Body of pancreas (tissue), 4 donors: ENCODE measurements at regions not wholly inside any gene's neighbourhood (a gene's known extent, or its start where the extent isn't known, plus 50 kb on each side); places are given as distances from the start of the nearest gene placed in this dataset.

Experiments used
- ATAC-seq: fragments of 150-250 bp; one replicate; pipeline ENCODE4 v1.9.1; 2016
- DNase-seq, 4 donors: peaks; one replicate each; pipeline ENCODE4 v3.0.0-alpha.2; 2019
- H3K27ac ChIP-seq, 4 donors: fragments of 200-600 bp; sonication (generic); 1 replicate in 3 of 4; 2 replicates in 1 of 4; pipeline versions ENCODE4 v1.5.1 to v1.6.1; 2016 to 2019; ENCODE audit warnings: mild to moderate bottlenecking in 1 of 4, mixed read lengths in 1 of 4, moderate library complexity in 1 of 4
- H3K27me3 ChIP-seq, 2 donors: fragments of 200-600 bp; sonication (generic); one replicate each; pipeline ENCODE4 v1.6.0; 2016; ENCODE audit warnings: mild to moderate bottlenecking in 1 of 2
- H3K36me3 ChIP-seq, 2 donors: fragments of 200-600 bp; sonication (generic); replicated peaks in 1 of 2; 2 replicates each; pipeline ENCODE4 v1.5.1; 2016; ENCODE audit warnings: low read depth in 2 of 2; ENCODE audit not compliant: insufficient read depth in 1 of 2
- H3K4me1 ChIP-seq: fragments of 200-600 bp; sonication (generic); one replicate; pipeline ENCODE4 v1.6.0; 2016
- H3K4me3 ChIP-seq, 2 donors: fragments of 200-600 bp; sonication (generic); 1 replicate in 1 of 2; 2 replicates in 1 of 2; pipeline ENCODE4 v1.5.1; 2016 to 2019
- H3K9me3 ChIP-seq, 3 donors: fragments of 200-600 bp; sonication (generic); 1 replicate in 2 of 3; 2 replicates in 1 of 3; pipeline ENCODE4 v1.5.1; 2016
- POLR2A ChIP-seq, 3 donors: fragments of 450-650 bp; IDR thresholded peaks; one replicate each; pipeline ENCODE4 v1.6.1; 2016; ENCODE audit warnings: antibody characterized with exemption in 3 of 3, mild to moderate bottlenecking in 2 of 3
- WGBS, 2 donors: methylation state at CpG; one replicate each; pipeline ENCODE4 v1.1.5; 2017; 5-methylcytosine and 5-hydroxymethylcytosine counted together
- intact Hi-C: fragments of 100-400 bp; cut with DNase I; formaldehyde crosslinking; loops from one replicate; pipeline ENCODE4 v1.15.1; 2023
- TF ChIP-seq, protein P1 (sequence below), 7 experiments: fragments of 450-650 bp in 4 of 7; fragments of 200-600 bp in 3 of 7; sonication (generic) in 3 of 7; IDR thresholded peaks; one replicate each; pipeline ENCODE4 v1.5.1; 2016 to 2019; ENCODE audit warnings: antibody characterized with exemption in 7 of 7

DNA sequence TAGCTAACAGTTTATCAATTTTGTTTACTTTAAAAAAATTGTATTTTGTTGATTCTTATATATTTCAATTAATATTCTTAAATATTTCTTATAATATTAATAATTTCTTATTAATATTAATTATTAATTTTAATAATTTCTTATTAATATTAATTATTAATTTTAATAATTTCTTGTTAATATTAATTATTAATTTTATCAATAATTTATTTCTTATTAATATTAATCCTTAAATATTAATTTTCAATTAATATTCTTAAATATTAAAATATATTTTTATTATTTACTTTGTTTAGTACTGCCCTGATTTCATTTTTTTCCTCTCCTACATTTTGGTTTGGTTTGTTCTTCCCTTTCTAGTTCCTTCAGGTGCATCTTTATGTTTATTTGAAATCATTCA is 1208.1 kb downstream of the LRFN5 start:
- no peak overlapping the region for H3K4me3 ChIP-seq
- TF ChIP-seq POLR2A (IDR thresholded peaks at IDR 0.05) = no peak
- TF ChIP-seq, protein P1, sequence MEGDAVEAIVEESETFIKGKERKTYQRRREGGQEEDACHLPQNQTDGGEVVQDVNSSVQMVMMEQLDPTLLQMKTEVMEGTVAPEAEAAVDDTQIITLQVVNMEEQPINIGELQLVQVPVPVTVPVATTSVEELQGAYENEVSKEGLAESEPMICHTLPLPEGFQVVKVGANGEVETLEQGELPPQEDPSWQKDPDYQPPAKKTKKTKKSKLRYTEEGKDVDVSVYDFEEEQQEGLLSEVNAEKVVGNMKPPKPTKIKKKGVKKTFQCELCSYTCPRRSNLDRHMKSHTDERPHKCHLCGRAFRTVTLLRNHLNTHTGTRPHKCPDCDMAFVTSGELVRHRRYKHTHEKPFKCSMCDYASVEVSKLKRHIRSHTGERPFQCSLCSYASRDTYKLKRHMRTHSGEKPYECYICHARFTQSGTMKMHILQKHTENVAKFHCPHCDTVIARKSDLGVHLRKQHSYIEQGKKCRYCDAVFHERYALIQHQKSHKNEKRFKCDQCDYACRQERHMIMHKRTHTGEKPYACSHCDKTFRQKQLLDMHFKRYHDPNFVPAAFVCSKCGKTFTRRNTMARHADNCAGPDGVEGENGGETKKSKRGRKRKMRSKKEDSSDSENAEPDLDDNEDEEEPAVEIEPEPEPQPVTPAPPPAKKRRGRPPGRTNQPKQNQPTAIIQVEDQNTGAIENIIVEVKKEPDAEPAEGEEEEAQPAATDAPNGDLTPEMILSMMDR (IDR thresholded peaks at IDR 0.05) = no peak
- intact Hi-C loops = no loop called here
- no peak overlapping the region for H3K27ac ChIP-seq
- H3K27me3 ChIP-seq = no peaks in the 10 kb centered on the region
- DNase-seq = no peak
- no peak for ATAC-seq
- no peaks in the 10 kb centered on the region for H3K4me1 ChIP-seq
- no peaks in the 10 kb centered on the region for H3K36me3 ChIP-seq
- no peaks in the 10 kb centered on the region for H3K9me3 ChIP-seq

DNA sequence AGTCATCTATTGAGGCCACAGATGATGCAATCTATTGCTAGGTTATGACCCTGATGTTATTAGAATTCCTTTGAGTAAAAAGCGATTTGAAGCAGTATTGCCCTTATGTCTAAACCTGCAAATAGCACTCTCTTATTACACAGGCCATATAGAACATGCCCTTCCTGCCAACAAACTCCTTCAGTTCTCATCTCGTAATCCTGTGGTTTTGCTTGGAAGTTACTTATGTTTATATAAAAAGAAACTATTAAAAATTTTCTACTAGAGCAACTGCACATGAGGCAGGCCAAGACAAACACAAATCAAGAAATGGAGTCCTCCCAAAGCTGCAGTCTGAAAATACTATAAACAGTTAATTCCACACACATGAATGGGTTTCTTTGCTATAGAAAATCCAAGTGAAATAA is 1200.2 kb downstream of the LRFN5 start:
- DNase-seq (no peak), ATAC-seq (no peak)
- no peak for TF ChIP-seq POLR2A (IDR thresholded peaks at IDR 0.05)
- TF ChIP-seq, protein P1 (IDR thresholded peaks at IDR 0.05) = no peak
- no peaks in the 10 kb centered on the region for H3K36me3 ChIP-seq
- H3K9me3 ChIP-seq = no peaks in the 10 kb centered on the region
- no peak overlapping the region for H3K27ac ChIP-seq
- no peaks in the 10 kb centered on the region for H3K27me3 ChIP-seq
- WGBS, 2 donors = 57% methylated on average over 2 of the region's 2 CpGs
- H3K4me1 ChIP-seq = no peaks in the 10 kb centered on the region
- intact Hi-C loops = no loop called here
- H3K4me3 ChIP-seq = no peak overlapping the region

DNA sequence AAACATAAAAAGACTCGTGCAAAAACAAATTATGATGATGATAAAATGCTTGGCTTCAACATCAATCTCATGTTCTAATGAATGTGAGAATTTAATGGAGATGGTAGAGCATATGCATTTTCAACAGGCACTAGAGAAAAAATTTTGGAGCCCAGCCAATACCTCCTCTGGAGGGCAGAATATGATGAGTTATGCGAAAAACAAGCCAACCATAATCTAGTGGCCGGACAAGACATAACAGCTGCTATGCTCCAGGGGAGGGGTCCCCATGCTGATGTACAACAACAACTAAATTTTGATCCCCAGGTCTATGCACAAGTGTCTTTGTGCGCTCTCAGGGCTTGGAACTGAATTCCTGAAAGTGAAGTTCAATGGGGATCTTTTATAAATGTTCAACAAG is 1197.5 kb downstream of the LRFN5 start:
- DNase-seq (no peak), ATAC-seq (no peak)
- Histone ChIP-seq H3K36me3 (no peaks in the 10 kb centered on the region), H3K9me3 (no peaks in the 10 kb centered on the region), H3K27me3 (no peaks in the 10 kb centered on the region), H3K4me3 (no peak overlapping the region), H3K4me1 (no peaks in the 10 kb centered on the region), H3K27ac (no peak overlapping the region)
- TF ChIP-seq, protein P1 (IDR thresholded peaks at IDR 0.05) = no peak
- TF ChIP-seq POLR2A (IDR thresholded peaks at IDR 0.05) = no peak
- WGBS, 2 donors = 65 to 69% methylated on average over 4 of the region's 4 CpGs
- intact Hi-C loops = no loop called here

DNA sequence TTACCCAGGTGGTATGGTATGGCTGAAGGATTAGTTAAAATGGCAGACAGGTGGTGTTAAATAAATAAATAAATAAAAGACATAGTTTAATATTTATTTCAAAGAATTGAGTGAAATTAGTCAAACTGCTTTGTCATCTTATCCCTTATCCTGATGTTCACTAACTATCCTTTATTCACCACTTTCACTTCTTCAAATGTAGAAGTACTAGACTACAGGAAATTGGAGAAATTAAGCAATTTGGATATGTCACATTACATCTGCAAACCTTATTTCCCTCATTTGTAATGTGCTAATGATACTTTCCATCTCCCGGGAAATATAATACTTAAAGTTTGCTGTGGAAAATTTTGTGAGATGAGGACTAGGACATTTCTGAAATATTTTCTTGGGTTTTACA is 1195.7 kb downstream of the LRFN5 start:
- TF ChIP-seq, protein P1 (IDR thresholded peaks at IDR 0.05) = no peak
- no peak for TF ChIP-seq POLR2A (IDR thresholded peaks at IDR 0.05)
- DNase-seq = no peak
- Histone ChIP-seq H3K4me1 (no peaks in the 10 kb centered on the region), H3K4me3 (no peak overlapping the region), H3K9me3 (no peaks in the 10 kb centered on the region), H3K27me3 (no peaks in the 10 kb centered on the region), H3K27ac (no peak overlapping the region), H3K36me3 (no peaks in the 10 kb centered on the region)
- intact Hi-C loops = no loop called here
- 90 to 91% methylated on average over 1 of the region's 1 CpG for WGBS, 2 donors
- no peak for ATAC-seq

DNA sequence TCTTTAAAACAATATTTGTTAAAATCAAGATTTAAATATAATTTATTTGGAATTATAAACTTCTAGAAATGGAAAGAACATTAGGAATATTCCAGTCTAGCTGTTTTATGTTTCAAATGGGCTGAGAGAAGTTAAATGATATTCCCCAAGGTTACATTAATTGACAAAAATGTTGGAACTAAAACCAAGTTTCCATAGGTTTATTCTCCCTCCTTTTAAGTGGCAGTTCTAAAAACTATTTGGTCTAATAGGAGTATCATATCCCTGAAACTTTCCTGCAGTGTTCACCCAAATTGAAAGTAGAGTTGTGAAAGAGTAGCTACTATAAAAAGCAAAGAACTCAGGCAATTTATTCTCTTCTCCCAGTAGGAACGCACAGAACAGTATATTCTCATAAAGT is 1185.5 kb downstream of the LRFN5 start:
- H3K4me3 ChIP-seq = no peak overlapping the region
- TF ChIP-seq POLR2A (IDR thresholded peaks at IDR 0.05) = no peak
- TF ChIP-seq, protein P1 (IDR thresholded peaks at IDR 0.05) = no peak
- no peaks in the 10 kb centered on the region for H3K9me3 ChIP-seq
- H3K27ac ChIP-seq = no peak overlapping the region
- H3K4me1 ChIP-seq = no peaks in the 10 kb centered on the region
- intact Hi-C loops = no loop called here
- no peaks in the 10 kb centered on the region for H3K36me3 ChIP-seq
- WGBS, 2 donors = 58 to 70% methylated on average over 1 of the region's 1 CpG
- no peak for DNase-seq
- no peaks in the 10 kb centered on the region for H3K27me3 ChIP-seq
- no peak for ATAC-seq
